ENCODE measurements at regions not wholly inside any gene's neighbourhood (a gene's known extent, or its start where the extent isn't known, plus 50 kb on each side); places are given as distances from the start of the nearest gene placed in this dataset.

GRCh38 chr4:89411539-89412309 lies 104.1 kb upstream of the GPRIN3 start:
- Histone ChIP-seq H3K4me2 (ENCODE audit: low read length) (no peak overlapping the region), H4K20me1 (ENCODE audit: control insufficient read depth, insufficient read depth, low read depth, low read length) (no peaks in the 10 kb centered on the region)

GRCh38 chr4:89410687-89411086 lies 103.1 kb upstream of the GPRIN3 start:
- Histone ChIP-seq H3K79me2 (ENCODE audit: control insufficient read depth, low read length) (no peaks in the 10 kb centered on the region), H3K4me2 (ENCODE audit: low read length) (no peak overlapping the region)

More at GRCh38 chr4:89411539-89412309, 104.1 kb upstream of the GPRIN3 start:
- H3K79me2 ChIP-seq (ENCODE audit: control insufficient read depth, low read length), result no peaks in the 10 kb centered on the region
- no peak overlapping the region for H3K27ac ChIP-seq (ENCODE audit: low read depth, low read length)
- no peaks in the 10 kb centered on the region for H3K36me3 ChIP-seq (ENCODE audit: control insufficient read depth, low read length)
- no peaks in the 10 kb centered on the region for H3K27me3 ChIP-seq (ENCODE audit: control insufficient read depth, low read length)
- no peaks in the 10 kb centered on the region for H3K9me2 ChIP-seq (replicated peaks; ENCODE audit: control insufficient read depth, low read length)
- H3K4me1 ChIP-seq (ENCODE audit: control insufficient read depth, low read length), result peaks cover 19% of the 10 kb centered on the region
- H3K4me3 ChIP-seq (ENCODE audit: low read length), result no peak overlapping the region
- H3F3A ChIP-seq (ENCODE audit: control insufficient read depth, insufficient read depth), result no peaks in the 10 kb centered on the region
- H3K9me3 ChIP-seq (ENCODE audit: control insufficient read depth, insufficient read depth, low read length), result no peaks in the 10 kb centered on the region
- no peak for TF ChIP-seq CTCF (IDR thresholded peaks at IDR 0.05; ENCODE audit: low read depth, low read length, poor library complexity, severe bottlenecking)
- TF ChIP-seq EZH2phosphoT487 (IDR thresholded peaks at IDR 0.05; ENCODE audit: borderline replicate concordance, low read length), result no peak

GRCh38 chr4:89404530-89404929 lies 96.9 kb upstream of the GPRIN3 start:
- no peaks in the 10 kb centered on the region for H3K36me3 ChIP-seq (ENCODE audit: control insufficient read depth, low read length)
- H3K27me3 ChIP-seq (ENCODE audit: control insufficient read depth, low read length), result no peaks in the 10 kb centered on the region
- peaks cover 12% of the 10 kb centered on the region for H3K4me1 ChIP-seq (ENCODE audit: control insufficient read depth, low read length)
- no peaks in the 10 kb centered on the region for H4K20me1 ChIP-seq (ENCODE audit: control insufficient read depth, insufficient read depth, low read depth, low read length)
- TF ChIP-seq CTCF (IDR thresholded peaks at IDR 0.05; ENCODE audit: low read depth, low read length, poor library complexity, severe bottlenecking), result no peak
- no peak for TF ChIP-seq EZH2phosphoT487 (IDR thresholded peaks at IDR 0.05; ENCODE audit: borderline replicate concordance, low read length)
- no peak overlapping the region for H3K4me2 ChIP-seq (ENCODE audit: low read length)
- H3K9me3 ChIP-seq (ENCODE audit: control insufficient read depth, insufficient read depth, low read length), result no peaks in the 10 kb centered on the region
- no peaks in the 10 kb centered on the region for H3K79me2 ChIP-seq (ENCODE audit: control insufficient read depth, low read length)
- H3F3A ChIP-seq (ENCODE audit: control insufficient read depth, insufficient read depth), result no peaks in the 10 kb centered on the region
- no peaks in the 10 kb centered on the region for H3K9me2 ChIP-seq (replicated peaks; ENCODE audit: control insufficient read depth, low read length)
- H3K4me3 ChIP-seq (ENCODE audit: low read length), result no peak overlapping the region
- no peak overlapping the region for H3K27ac ChIP-seq (ENCODE audit: low read depth, low read length)

More at GRCh38 chr4:89410687-89411086, 103.1 kb upstream of the GPRIN3 start:
- Histone ChIP-seq H3K36me3 (ENCODE audit: control insufficient read depth, low read length) (no peaks in the 10 kb centered on the region), H3K9me3 (ENCODE audit: control insufficient read depth, insufficient read depth, low read length) (no peaks in the 10 kb centered on the region), H3F3A (ENCODE audit: control insufficient read depth, insufficient read depth) (no peaks in the 10 kb centered on the region), H3K27me3 (ENCODE audit: control insufficient read depth, low read length) (no peaks in the 10 kb centered on the region), H3K27ac (ENCODE audit: low read depth, low read length) (no peak overlapping the region), H3K4me3 (ENCODE audit: low read length) (no peak overlapping the region), H3K4me1 (ENCODE audit: control insufficient read depth, low read length) (peaks cover 19% of the 10 kb centered on the region), H3K9me2 (replicated peaks; ENCODE audit: control insufficient read depth, low read length) (no peaks in the 10 kb centered on the region), H4K20me1 (ENCODE audit: control insufficient read depth, insufficient read depth, low read depth, low read length) (no peaks in the 10 kb centered on the region)
- TF ChIP-seq EZH2phosphoT487 (IDR thresholded peaks at IDR 0.05; ENCODE audit: borderline replicate concordance, low read length), result no peak
- TF ChIP-seq CTCF (IDR thresholded peaks at IDR 0.05; ENCODE audit: low read depth, low read length, poor library complexity, severe bottlenecking), result no peak

Data from DOHH2 (cell line).